ENCODE measurements at regions not wholly inside any gene's neighbourhood (a gene's known extent, or its start where the extent isn't known, plus 50 kb on each side); places are given as distances from the start of the nearest gene placed in this dataset.

- no peaks in the 10 kb centered on the region for H3K9me3 Mint-ChIP-seq (ENCODE audit: unreplicated experiment)
- no peaks in the 10 kb centered on the region for H3K36me3 Mint-ChIP-seq (ENCODE audit: low read depth, unreplicated experiment)
- H3K4me3 Mint-ChIP-seq (ENCODE audit: unreplicated experiment): no peak overlapping the region
- TF ChIP-seq, protein P1, sequence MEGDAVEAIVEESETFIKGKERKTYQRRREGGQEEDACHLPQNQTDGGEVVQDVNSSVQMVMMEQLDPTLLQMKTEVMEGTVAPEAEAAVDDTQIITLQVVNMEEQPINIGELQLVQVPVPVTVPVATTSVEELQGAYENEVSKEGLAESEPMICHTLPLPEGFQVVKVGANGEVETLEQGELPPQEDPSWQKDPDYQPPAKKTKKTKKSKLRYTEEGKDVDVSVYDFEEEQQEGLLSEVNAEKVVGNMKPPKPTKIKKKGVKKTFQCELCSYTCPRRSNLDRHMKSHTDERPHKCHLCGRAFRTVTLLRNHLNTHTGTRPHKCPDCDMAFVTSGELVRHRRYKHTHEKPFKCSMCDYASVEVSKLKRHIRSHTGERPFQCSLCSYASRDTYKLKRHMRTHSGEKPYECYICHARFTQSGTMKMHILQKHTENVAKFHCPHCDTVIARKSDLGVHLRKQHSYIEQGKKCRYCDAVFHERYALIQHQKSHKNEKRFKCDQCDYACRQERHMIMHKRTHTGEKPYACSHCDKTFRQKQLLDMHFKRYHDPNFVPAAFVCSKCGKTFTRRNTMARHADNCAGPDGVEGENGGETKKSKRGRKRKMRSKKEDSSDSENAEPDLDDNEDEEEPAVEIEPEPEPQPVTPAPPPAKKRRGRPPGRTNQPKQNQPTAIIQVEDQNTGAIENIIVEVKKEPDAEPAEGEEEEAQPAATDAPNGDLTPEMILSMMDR (IDR thresholded peaks at IDR 0.05; ENCODE audit: unreplicated experiment): no peak
- no peaks in the 10 kb centered on the region for H3K27me3 Mint-ChIP-seq (ENCODE audit: unreplicated experiment)
- no peaks in the 10 kb centered on the region for H3K4me1 Mint-ChIP-seq (ENCODE audit: unreplicated experiment)
- no peak overlapping the region for H3K27ac Mint-ChIP-seq (ENCODE audit: unreplicated experiment)
- DNase-seq (ENCODE audit: low spot score): no peak
Observed at GRCh38 chr4:135548711-135549110, 1347.1 kb upstream of the PABPC4L start.

- Mint-ChIP-seq H3K27me3 (ENCODE audit: unreplicated experiment) (no peaks in the 10 kb centered on the region), H3K4me1 (ENCODE audit: unreplicated experiment) (no peaks in the 10 kb centered on the region), H3K36me3 (ENCODE audit: low read depth, unreplicated experiment) (no peaks in the 10 kb centered on the region), H3K9me3 (ENCODE audit: unreplicated experiment) (no peaks in the 10 kb centered on the region), H3K27ac (ENCODE audit: unreplicated experiment) (no peak overlapping the region), H3K4me3 (ENCODE audit: unreplicated experiment) (no peak overlapping the region)
- DNase-seq (ENCODE audit: low spot score): no peak
- TF ChIP-seq, protein P1 (IDR thresholded peaks at IDR 0.05; ENCODE audit: unreplicated experiment): no peak
Observed at GRCh38 chr4:135545616-135546317, 1344.2 kb upstream of the PABPC4L start.

GRCh38 chr4:135538698-135539097, 1337.1 kb upstream of the PABPC4L start:
- TF ChIP-seq, protein P1 (IDR thresholded peaks at IDR 0.05; ENCODE audit: unreplicated experiment): no peak
- no peak for DNase-seq (ENCODE audit: low spot score)
- Mint-ChIP-seq H3K9me3 (ENCODE audit: unreplicated experiment) (no peaks in the 10 kb centered on the region), H3K27ac (ENCODE audit: unreplicated experiment) (no peak overlapping the region), H3K27me3 (ENCODE audit: unreplicated experiment) (peaks cover 3% of the 10 kb centered on the region), H3K4me1 (ENCODE audit: unreplicated experiment) (no peaks in the 10 kb centered on the region), H3K36me3 (ENCODE audit: low read depth, unreplicated experiment) (no peaks in the 10 kb centered on the region), H3K4me3 (ENCODE audit: unreplicated experiment) (no peak overlapping the region)

- Mint-ChIP-seq H3K27me3 (ENCODE audit: unreplicated experiment) (no peaks in the 10 kb centered on the region), H3K4me3 (ENCODE audit: unreplicated experiment) (no peak overlapping the region), H3K27ac (ENCODE audit: unreplicated experiment) (no peak overlapping the region), H3K9me3 (ENCODE audit: unreplicated experiment) (no peaks in the 10 kb centered on the region), H3K36me3 (ENCODE audit: low read depth, unreplicated experiment) (no peaks in the 10 kb centered on the region), H3K4me1 (ENCODE audit: unreplicated experiment) (no peaks in the 10 kb centered on the region)
- TF ChIP-seq, protein P1 (IDR thresholded peaks at IDR 0.05; ENCODE audit: unreplicated experiment): no peak
- no peak for DNase-seq (ENCODE audit: low spot score)
Observed at GRCh38 chr4:135533053-135533452, 1331.5 kb upstream of the PABPC4L start.

DNA sequence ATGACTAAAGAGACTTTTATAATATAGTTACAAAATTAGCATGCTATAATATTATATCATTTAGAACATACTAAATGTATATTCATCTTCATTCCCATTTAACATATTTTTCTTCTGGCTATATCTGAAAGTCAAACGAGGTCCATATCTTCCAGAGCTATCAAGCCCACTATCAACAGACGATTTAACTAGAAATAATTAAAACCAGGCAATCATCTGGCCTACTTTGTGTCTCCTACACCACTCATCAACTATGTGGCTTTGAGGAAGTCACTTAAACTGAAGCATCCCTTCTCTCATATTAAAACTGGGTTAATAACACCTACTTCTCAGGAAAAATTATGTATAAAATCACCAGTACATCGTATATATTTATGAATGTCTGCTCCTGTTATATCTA, 1330.5 kb upstream of the PABPC4L start:
- Mint-ChIP-seq H3K27ac (ENCODE audit: unreplicated experiment) (no peak overlapping the region), H3K9me3 (ENCODE audit: unreplicated experiment) (no peaks in the 10 kb centered on the region), H3K27me3 (ENCODE audit: unreplicated experiment) (no peaks in the 10 kb centered on the region), H3K4me1 (ENCODE audit: unreplicated experiment) (no peaks in the 10 kb centered on the region), H3K36me3 (ENCODE audit: low read depth, unreplicated experiment) (no peaks in the 10 kb centered on the region), H3K4me3 (ENCODE audit: unreplicated experiment) (no peak overlapping the region)
- no peak for DNase-seq (ENCODE audit: low spot score)
- TF ChIP-seq, protein P1 (IDR thresholded peaks at IDR 0.05; ENCODE audit: unreplicated experiment): no peak

Measured in endothelial cell (in vitro differentiated cells).